Activated naive CD4-positive, alpha-beta T cell treated with anti-CD3 and anti-CD28 coated beads, Interleukin-2, amount 10 ng/mL, durations not matched to agents 7 days and 5 days (primary cell): ENCODE measurements at regions not wholly inside any gene's neighbourhood (a gene's known extent, or its start where the extent isn't known, plus 50 kb on each side); places are given as distances from the start of the nearest gene placed in this dataset.

Experiments used
- CTCF ChIA-PET: fragments of 350-600 bp; sonication (Branson Sonifier 250); formaldehyde crosslinking; loops from one replicate; lab custom pipeline; 2021; ENCODE audit warnings: antibody characterized with exemption; lab: Charles Lee
- DNase-seq: peaks from one replicate; pipeline ENCODE4 v3.0.0-alpha.2; 2020
- H3K27ac Mint-ChIP-seq: one replicate; pipeline ENCODE4 v1.8.0; 2021; ENCODE audit warnings: mild to moderate bottlenecking, moderate library complexity, mixed read lengths
- H3K27me3 Mint-ChIP-seq: one replicate; pipeline ENCODE4 v1.8.0; 2021; ENCODE audit warnings: mild to moderate bottlenecking, mixed read lengths
- H3K36me3 Mint-ChIP-seq: one replicate; pipeline ENCODE4 v1.8.0; 2021; ENCODE audit warnings: mixed read lengths
- H3K4me1 Mint-ChIP-seq: one replicate; pipeline ENCODE4 v1.8.0; 2021; ENCODE audit warnings: mixed read lengths
- H3K4me3 Mint-ChIP-seq: one replicate; pipeline ENCODE4 v1.8.0; 2021; ENCODE audit warnings: mild to moderate bottlenecking, moderate library complexity, mixed read lengths
- H3K9me3 Mint-ChIP-seq: one replicate; pipeline ENCODE4 v1.8.0; 2021; ENCODE audit warnings: mixed read lengths

DNA sequence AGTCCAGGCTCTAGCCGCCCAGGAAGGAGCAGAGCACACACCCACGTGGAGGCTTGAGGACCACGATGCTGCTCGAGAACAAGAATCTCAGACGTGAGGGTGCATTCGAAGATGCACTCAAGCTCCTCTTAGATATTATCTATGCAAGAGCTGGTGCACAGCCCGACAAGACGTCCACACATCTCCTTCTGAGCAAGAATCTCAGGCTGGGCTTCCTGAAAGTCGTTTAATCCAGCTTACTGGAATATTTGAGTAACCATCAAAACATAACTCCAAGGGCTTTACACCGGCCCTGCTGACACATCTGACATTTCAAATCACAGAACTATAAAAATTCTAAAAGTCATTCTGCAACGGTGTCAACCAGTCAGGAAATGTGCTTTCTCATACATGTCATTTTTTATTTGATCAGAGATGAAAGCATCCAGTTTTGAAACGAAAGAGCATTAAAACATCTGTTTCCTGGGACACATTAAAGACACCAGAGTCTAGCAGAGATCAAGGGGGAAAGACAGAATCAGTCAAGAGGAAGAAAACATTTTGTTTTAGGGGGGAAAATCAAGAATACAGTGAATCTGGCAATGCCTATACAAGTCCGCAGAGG is 177.7 kb upstream of the IRS2 start:
- Mint-ChIP-seq H3K4me1 (no peaks in the 10 kb centered on the region), H3K4me3 (no peak overlapping the region), H3K9me3 (peaks cover 3% of the 10 kb centered on the region), H3K27ac (no peak overlapping the region), H3K36me3 (no peaks in the 10 kb centered on the region), H3K27me3 (peaks cover 8% of the 10 kb centered on the region)
- no peak for DNase-seq
- CTCF ChIA-PET = no interaction called here

DNA sequence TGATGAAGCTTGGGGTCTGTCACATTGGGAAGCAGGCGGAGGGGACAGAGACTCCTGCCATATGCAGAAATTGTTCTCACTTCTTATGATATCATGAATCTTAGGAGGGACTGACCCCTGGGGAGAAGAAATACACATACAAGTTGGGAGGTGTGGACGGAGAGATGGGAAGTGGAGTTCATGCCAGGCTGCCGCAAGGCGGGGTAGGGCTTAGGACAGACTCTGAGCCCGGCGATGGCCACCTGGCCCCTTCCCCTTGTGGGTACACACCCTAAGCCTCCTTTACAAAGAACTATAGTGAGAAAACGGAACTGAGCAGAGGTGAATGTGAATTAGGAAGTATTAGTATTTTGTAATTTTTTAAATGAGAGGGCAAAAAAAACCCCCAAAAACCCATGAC is 177.0 kb upstream of the IRS2 start:
- Mint-ChIP-seq H3K27me3 (peaks cover 8% of the 10 kb centered on the region), H3K4me3 (no peak overlapping the region), H3K36me3 (no peaks in the 10 kb centered on the region), H3K4me1 (no peaks in the 10 kb centered on the region), H3K27ac (no peak overlapping the region), H3K9me3 (no peaks in the 10 kb centered on the region)
- CTCF ChIA-PET = no interaction called here
- DNase-seq = no peak

DNA sequence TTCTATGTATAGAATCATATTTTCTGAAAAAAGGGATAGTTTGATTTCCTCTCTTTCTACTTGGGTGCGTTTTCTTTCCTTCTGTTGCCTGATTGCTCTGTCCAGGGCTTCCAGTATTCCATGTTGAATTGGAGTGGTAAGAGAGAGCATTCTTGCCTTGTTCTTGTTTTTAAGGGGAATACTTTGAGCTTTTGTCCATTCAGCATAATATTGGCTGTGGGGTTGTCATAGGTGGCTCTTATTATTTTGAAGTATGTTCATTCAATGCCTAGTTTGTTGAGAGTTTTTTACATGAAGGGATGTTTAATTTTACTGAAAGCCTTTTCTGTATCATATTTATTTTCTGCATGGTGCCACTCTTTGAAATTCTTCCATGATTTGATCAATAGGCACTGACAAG is 173.5 kb upstream of the IRS2 start:
- CTCF ChIA-PET = no interaction called here
- Mint-ChIP-seq H3K4me3 (no peak overlapping the region), H3K9me3 (no peaks in the 10 kb centered on the region), H3K36me3 (no peaks in the 10 kb centered on the region), H3K4me1 (no peaks in the 10 kb centered on the region), H3K27me3 (peaks cover 8% of the 10 kb centered on the region), H3K27ac (no peak overlapping the region)
- DNase-seq = no peak

DNA sequence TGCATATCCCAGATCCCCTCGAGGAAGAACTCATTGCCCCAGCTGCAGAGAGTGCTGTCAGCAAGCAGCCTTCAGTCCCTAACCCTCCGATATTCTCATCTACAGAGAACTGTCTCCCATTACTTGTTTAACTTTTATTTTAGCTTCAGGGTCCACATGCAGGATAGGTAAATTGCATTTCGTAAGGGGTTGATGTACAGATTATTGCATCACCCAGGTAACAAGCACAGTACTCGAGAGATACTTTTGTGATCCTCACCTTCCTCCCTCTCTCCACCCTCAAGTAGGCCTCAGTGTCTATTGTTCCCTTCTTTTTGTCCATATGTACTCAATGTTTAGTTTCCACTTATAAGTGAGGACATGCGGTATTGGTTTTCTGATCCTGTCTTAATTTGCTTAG is 171.5 kb upstream of the IRS2 start:
- CTCF ChIA-PET = no interaction called here
- Mint-ChIP-seq H3K27me3 (no peaks in the 10 kb centered on the region), H3K27ac (no peak overlapping the region), H3K9me3 (no peaks in the 10 kb centered on the region), H3K4me3 (no peak overlapping the region), H3K4me1 (no peaks in the 10 kb centered on the region), H3K36me3 (no peaks in the 10 kb centered on the region)
- DNase-seq = no peak

DNA sequence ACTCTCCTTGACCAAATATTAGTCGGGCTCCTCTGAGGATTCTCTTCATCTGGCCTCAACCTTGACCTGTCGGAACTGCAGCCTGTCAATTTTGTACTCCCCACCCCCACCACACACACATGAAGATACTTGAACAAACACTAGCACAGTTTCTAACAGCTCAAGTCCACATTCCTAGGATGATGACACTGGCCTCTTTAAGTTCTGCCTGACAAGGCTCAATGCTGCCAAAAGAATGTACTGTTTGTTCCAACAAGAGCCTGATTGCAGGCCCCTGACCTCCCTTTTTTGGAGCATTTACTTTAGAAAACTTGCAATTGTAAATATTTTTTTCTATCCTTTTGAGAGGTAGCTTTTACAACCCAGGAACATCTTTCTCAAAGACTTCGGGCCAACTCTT is 169.2 kb upstream of the IRS2 start:
- no peak overlapping the region for H3K4me3 Mint-ChIP-seq
- no peak overlapping the region for H3K27ac Mint-ChIP-seq
- CTCF ChIA-PET = no interaction called here
- H3K9me3 Mint-ChIP-seq = no peaks in the 10 kb centered on the region
- no peaks in the 10 kb centered on the region for H3K36me3 Mint-ChIP-seq
- H3K27me3 Mint-ChIP-seq = no peaks in the 10 kb centered on the region
- DNase-seq = no peak
- H3K4me1 Mint-ChIP-seq = no peaks in the 10 kb centered on the region

DNA sequence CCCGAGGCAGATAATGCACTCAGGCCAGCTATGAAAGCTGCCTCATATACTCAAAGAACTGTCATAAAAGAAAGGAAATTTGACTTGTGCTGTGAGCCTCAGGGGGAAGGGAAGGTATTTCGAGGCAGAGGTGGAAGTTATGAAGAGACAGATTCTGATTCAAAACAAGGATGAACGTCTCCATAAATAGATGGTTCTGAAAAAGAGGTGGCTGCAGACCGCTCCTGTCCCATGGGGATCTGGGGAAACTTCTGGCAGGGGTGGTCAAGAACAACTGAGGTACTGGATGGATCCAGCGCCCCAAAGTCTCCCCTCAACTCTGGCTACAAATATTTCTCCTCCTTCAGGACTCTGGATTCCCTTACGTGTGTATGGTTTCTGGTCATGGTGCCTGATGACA is 168.1 kb upstream of the IRS2 start:
- H3K27me3 Mint-ChIP-seq = no peaks in the 10 kb centered on the region
- DNase-seq = no peak
- no peaks in the 10 kb centered on the region for H3K36me3 Mint-ChIP-seq
- peaks cover 2% of the 10 kb centered on the region for H3K9me3 Mint-ChIP-seq
- H3K27ac Mint-ChIP-seq = no peak overlapping the region
- CTCF ChIA-PET = no interaction called here
- H3K4me1 Mint-ChIP-seq = no peaks in the 10 kb centered on the region
- no peak overlapping the region for H3K4me3 Mint-ChIP-seq

DNA sequence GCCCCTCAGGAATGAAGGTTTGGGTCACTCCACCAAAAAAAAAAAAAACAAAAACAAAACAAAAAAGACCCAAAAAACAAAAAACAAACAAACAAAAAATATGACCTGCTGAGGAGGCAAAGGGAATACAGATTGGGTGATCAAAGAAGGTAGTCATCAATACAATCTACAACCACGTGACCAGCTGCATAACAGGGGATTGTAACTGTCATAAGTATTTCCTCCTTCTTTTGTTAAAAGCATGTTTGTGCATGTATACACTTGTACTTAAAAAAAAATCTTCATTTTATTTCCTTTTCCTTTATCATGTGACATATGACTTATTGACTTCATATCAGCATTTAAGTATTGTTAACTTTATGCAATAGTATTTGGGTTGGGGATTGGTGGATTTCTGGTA is 165.1 kb upstream of the IRS2 start:
- no peak for DNase-seq
- Mint-ChIP-seq H3K36me3 (no peaks in the 10 kb centered on the region), H3K4me3 (no peak overlapping the region), H3K27ac (no peak overlapping the region), H3K9me3 (peaks cover 2% of the 10 kb centered on the region), H3K27me3 (peaks cover 1% of the 10 kb centered on the region), H3K4me1 (no peaks in the 10 kb centered on the region)
- CTCF ChIA-PET = no interaction called here

DNA sequence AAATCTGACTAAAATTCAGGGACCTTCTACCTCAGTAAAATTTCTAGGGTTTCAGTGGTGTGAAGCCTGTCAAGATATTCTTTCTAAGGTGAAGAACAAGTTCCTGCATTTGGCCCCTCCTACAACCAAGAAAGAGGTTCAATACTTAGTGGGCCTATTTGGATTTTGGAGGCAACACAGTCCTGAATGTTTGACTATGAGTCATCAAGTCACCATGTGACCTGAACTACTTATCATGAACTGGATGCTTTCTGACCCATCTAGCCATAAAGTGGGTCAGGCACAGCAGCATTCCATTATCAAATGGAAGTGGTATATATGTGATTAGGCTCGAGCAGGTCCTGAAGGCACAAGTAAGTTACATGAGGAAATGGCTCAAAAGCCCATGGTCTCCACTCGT is 163.0 kb upstream of the IRS2 start:
- no peaks in the 10 kb centered on the region for H3K36me3 Mint-ChIP-seq
- H3K9me3 Mint-ChIP-seq = peaks cover 2% of the 10 kb centered on the region
- no peak overlapping the region for H3K27ac Mint-ChIP-seq
- H3K4me1 Mint-ChIP-seq = no peaks in the 10 kb centered on the region
- no peak for DNase-seq
- peaks cover 5% of the 10 kb centered on the region for H3K27me3 Mint-ChIP-seq
- CTCF ChIA-PET = no interaction called here
- no peak overlapping the region for H3K4me3 Mint-ChIP-seq

DNA sequence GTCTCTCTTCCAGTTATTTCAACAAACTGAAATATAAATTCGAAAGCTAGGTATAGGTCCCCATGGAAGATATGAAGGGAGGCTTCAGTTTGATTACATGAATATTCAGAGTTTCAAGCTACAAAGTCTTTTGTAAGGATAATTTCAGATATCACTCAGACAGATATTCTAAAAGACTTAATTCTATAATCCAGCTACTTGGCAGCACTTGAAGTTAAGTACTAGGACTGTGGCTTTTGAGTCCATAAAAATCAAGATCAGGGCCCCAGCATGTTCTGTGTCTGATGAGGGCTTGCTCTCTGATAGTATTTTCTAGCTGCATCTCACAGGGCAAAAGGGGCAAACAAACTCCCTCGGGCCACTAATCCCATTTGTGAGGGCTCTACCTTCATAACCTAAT is 160.6 kb upstream of the IRS2 start:
- Mint-ChIP-seq H3K27ac (no peak overlapping the region), H3K27me3 (peaks cover 5% of the 10 kb centered on the region), H3K4me3 (no peak overlapping the region), H3K36me3 (no peaks in the 10 kb centered on the region), H3K4me1 (no peaks in the 10 kb centered on the region), H3K9me3 (peaks cover 4% of the 10 kb centered on the region)
- DNase-seq = no peak
- CTCF ChIA-PET = no interaction called here

DNA sequence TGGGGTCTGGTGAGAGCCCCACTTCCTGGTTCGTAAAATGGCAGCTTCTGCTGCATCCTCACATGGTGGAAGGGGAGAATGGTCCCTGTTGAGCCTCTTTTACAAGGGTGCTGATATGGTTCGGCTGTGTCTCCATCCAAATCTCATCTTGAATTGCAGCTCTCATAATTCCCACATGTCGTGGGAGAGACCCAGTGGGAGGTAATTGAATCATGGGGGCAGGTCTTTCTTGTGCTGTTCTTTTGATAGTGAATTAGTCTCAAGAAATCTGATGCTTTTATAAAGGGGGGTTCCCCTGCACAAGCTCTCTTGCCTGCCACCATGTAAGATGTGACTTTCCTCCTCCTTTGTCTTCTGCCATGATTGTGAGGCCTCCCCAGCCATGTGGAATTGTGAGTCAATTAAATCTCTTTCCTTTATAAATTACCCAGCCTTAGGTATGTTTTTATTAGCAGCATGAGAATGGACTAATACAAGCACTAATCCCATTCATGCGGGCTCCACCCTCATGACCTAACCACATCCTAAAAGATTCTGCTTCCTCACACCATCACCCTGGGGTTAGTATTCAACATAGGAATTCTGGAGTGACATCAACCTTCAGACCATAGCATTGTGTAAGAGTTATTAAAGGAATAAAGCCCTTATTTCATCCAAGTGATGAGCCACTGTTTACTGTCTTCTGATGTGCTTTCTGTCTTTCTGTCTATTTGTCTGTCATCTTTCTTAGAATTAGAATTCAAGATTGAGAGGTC is 159.0 kb upstream of the IRS2 start:
- H3K36me3 Mint-ChIP-seq = no peaks in the 10 kb centered on the region
- H3K9me3 Mint-ChIP-seq = peaks cover 4% of the 10 kb centered on the region
- H3K27me3 Mint-ChIP-seq = peaks cover 5% of the 10 kb centered on the region
- no peak overlapping the region for H3K4me3 Mint-ChIP-seq
- CTCF ChIA-PET = no interaction called here
- no peaks in the 10 kb centered on the region for H3K4me1 Mint-ChIP-seq
- no peak overlapping the region for H3K27ac Mint-ChIP-seq
- no peak for DNase-seq

DNA sequence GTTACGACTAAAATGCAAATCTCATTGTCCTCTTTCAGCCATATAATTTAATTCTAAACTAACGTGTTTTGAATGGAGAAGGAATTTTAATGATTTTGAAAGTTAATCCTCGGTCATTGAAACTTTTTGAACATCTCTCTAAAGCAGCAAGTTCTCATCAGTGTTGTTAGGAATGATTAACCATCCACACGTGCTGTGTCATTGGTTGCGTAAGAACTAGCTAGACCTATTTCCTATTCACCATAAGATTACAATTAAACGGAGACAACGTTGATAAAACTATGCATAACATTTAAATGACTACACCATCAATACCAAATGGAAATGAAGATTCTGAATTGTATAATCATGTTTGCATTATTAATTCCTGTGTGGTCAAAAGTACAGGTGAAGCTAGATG is 155.6 kb upstream of the IRS2 start:
- DNase-seq = no peak
- H3K9me3 Mint-ChIP-seq = peaks cover 2% of the 10 kb centered on the region
- no peak overlapping the region for H3K4me3 Mint-ChIP-seq
- H3K4me1 Mint-ChIP-seq = no peaks in the 10 kb centered on the region
- H3K27me3 Mint-ChIP-seq = peaks cover 5% of the 10 kb centered on the region
- H3K27ac Mint-ChIP-seq = no peak overlapping the region
- CTCF ChIA-PET = no interaction called here
- H3K36me3 Mint-ChIP-seq = no peaks in the 10 kb centered on the region

DNA sequence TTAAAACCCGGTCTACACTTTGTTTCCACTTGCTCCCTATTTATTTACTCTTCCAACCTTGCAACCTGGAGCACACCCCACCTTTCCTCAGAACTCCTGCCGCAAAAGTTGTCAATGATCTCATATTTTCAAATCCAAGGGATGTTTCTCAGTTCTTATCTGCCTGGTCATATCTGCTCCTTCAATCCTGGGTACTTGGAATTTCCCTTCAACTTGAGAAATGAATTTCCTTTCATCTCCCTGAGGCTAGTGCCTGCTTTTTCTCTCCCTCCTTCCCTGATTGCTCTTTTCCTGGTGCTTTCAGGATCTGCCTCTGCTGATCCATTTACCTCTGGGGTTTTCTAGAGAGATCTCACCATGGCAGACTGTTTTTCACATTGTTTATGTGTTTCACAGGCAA is 154.8 kb upstream of the IRS2 start:
- DNase-seq = no peak
- Mint-ChIP-seq H3K9me3 (peaks cover 2% of the 10 kb centered on the region), H3K36me3 (no peaks in the 10 kb centered on the region), H3K4me3 (no peak overlapping the region), H3K27me3 (peaks cover under 1% of the 10 kb centered on the region), H3K4me1 (no peaks in the 10 kb centered on the region), H3K27ac (no peak overlapping the region)
- CTCF ChIA-PET = no interaction called here

DNA sequence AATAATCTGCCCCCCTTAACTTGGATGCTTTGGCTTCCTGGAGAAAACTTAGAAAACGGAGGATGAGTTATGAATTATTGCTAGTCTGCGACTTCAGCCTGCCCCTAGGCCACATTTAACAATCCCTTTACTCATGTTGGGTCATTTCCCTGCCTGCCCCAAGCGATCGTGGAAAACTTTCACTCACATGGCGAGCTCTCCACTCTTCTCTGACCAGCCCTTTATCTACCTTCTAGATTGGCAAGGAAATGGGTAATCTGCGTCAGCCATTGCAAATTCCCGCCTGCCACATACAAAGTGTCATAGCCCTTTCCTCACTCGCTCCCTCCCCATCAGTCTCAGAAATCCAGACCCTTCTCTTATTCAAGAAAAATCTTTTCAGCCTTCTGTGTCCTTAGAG is 154.3 kb upstream of the IRS2 start:
- CTCF ChIA-PET = no interaction called here

DNA sequence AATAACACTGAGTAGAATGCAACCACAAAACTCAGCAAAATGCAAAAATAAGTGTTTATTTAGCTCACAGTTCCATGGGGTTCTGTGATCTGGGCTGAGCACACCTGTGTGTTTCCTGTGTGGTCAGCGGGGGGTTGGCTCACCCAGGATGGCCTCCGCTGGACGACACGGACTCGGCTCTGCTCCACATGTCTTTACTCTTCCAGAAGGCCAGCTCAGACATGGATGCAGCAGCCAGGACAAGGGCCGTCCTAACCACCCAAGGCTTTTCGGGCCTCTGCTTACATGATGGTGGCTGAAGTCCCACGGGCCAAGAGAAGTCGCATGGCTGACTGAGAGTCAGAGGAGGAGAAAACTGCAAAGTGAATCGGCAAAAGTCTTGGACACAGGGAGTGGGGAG is 153.5 kb upstream of the IRS2 start:
- H3K9me3 Mint-ChIP-seq = peaks cover 2% of the 10 kb centered on the region
- CTCF ChIA-PET = no interaction called here
- H3K27ac Mint-ChIP-seq = no peak overlapping the region
- DNase-seq = no peak
- H3K27me3 Mint-ChIP-seq = no peaks in the 10 kb centered on the region
- H3K36me3 Mint-ChIP-seq = no peaks in the 10 kb centered on the region
- no peaks in the 10 kb centered on the region for H3K4me1 Mint-ChIP-seq
- H3K4me3 Mint-ChIP-seq = no peak overlapping the region

More for the DNA sequence above, 154.3 kb upstream of the IRS2 start:
- Mint-ChIP-seq H3K9me3 (peaks cover 2% of the 10 kb centered on the region), H3K4me3 (no peak overlapping the region), H3K4me1 (no peaks in the 10 kb centered on the region), H3K27me3 (no peaks in the 10 kb centered on the region), H3K27ac (no peak overlapping the region), H3K36me3 (no peaks in the 10 kb centered on the region)
- DNase-seq = no peak

DNA sequence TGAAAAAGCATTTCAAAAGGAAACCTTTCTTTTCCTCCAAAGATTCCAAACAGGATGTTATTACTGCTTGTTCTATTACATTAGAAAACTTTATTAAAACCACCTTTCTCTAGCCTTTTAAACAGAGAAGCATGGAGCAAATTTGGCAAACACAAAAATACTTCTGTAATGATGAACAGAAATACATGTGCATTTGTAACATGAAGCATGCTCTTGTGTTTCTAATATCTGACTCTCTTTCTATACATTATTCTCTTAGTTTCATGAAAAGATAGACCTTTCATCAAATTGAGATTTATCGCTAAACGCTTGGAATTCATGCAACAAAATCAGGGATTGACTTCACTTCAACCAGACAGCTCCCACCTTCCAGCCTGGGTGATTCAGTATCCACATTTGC is 152.8 kb upstream of the IRS2 start:
- CTCF ChIA-PET = no interaction called here
- Mint-ChIP-seq H3K36me3 (no peaks in the 10 kb centered on the region), H3K4me1 (no peaks in the 10 kb centered on the region), H3K27ac (no peak overlapping the region), H3K9me3 (peaks cover 2% of the 10 kb centered on the region), H3K4me3 (no peak overlapping the region), H3K27me3 (no peaks in the 10 kb centered on the region)
- DNase-seq = no peak
